GM12892 (cell line): ENCODE measurements at regions not wholly inside any gene's neighbourhood (a gene's known extent, or its start where the extent isn't known, plus 50 kb on each side); places are given as distances from the start of the nearest gene placed in this dataset.

Experiments used
- DNase-seq: peaks from one replicate; pipeline ENCODE4 v3.0.0; 2011; ENCODE audit not compliant: insufficient read length
- FAIRE-seq: peaks from 2 replicates; lab custom pipeline; 2011; peaks lifted over from hg19 to GRCh38; lab: Jason Lieb, UNC
- POLR2A ChIP-seq: IDR thresholded peaks from 2 replicates; pipeline ENCODE4 v1.6.1; 2011; ENCODE audit warnings: low read depth, low read length, control low read depth
- POLR2AphosphoS5 ChIP-seq: IDR thresholded peaks from 2 replicates; pipeline ENCODE4 v1.6.1; 2011; ENCODE audit warnings: low read depth, low read length, control low read depth
- TAF1 ChIP-seq: IDR thresholded peaks from 2 replicates; pipeline ENCODE4 v1.6.1; 2011; ENCODE audit warnings: low read depth, mild to moderate bottlenecking, control low read depth, low read length, borderline replicate concordance

- TF ChIP-seq POLR2A (no peak), TAF1 (no peak)
- no peak for FAIRE-seq
- DNase-seq, result no peak
Observed at GRCh38 chr18:38483326-38483725, 917.7 kb upstream of the CELF4 start.

- no peak for DNase-seq
- TF ChIP-seq TAF1 (no peak), POLR2A (no peak), POLR2AphosphoS5 (no peak)
- no peak for FAIRE-seq
Observed at GRCh38 chr18:38481576-38481975, 916.0 kb upstream of the CELF4 start.

- TF ChIP-seq POLR2AphosphoS5 (no peak), POLR2A (no peak), TAF1 (no peak)
- no peak for DNase-seq
- no peak for FAIRE-seq
Observed at GRCh38 chr18:38475686-38476085, 910.1 kb upstream of the CELF4 start.

GRCh38 chr18:38473535-38473934, 907.9 kb upstream of the CELF4 start:
- DNase-seq (no peak), FAIRE-seq (no peak)
- TF ChIP-seq TAF1 (no peak), POLR2AphosphoS5 (no peak), POLR2A (no peak)

GRCh38 chr18:38470421-38470820, 904.8 kb upstream of the CELF4 start:
- TF ChIP-seq POLR2AphosphoS5, result no peak
- TF ChIP-seq POLR2A, result no peak
- TF ChIP-seq TAF1, result no peak
- no peak for FAIRE-seq
- DNase-seq, result no peak

GRCh38 chr18:38466426-38466825, 900.8 kb upstream of the CELF4 start:
- FAIRE-seq, result no peak
- no peak for TF ChIP-seq POLR2AphosphoS5
- no peak for TF ChIP-seq POLR2A
- TF ChIP-seq TAF1, result no peak
- no peak for DNase-seq

GRCh38 chr18:38464024-38464423, 898.4 kb upstream of the CELF4 start:
- FAIRE-seq, result no peak
- TF ChIP-seq POLR2A (no peak), TAF1 (no peak), POLR2AphosphoS5 (no peak)
- no peak for DNase-seq

GRCh38 chr18:38460657-38461056, 895.1 kb upstream of the CELF4 start:
- no peak for FAIRE-seq
- TF ChIP-seq POLR2AphosphoS5, result no peak
- no peak for TF ChIP-seq POLR2A
- no peak for TF ChIP-seq TAF1
- DNase-seq, result no peak

GRCh38 chr18:38459131-38459994, 893.8 kb upstream of the CELF4 start:
- no peak for TF ChIP-seq POLR2A
- TF ChIP-seq TAF1, result no peak
- TF ChIP-seq POLR2AphosphoS5, result no peak
- FAIRE-seq, result no peak

GRCh38 chr18:38458698-38459097, 893.1 kb upstream of the CELF4 start:
- DNase-seq (no peak), FAIRE-seq (no peak)
- TF ChIP-seq POLR2AphosphoS5 (no peak), POLR2A (no peak), TAF1 (no peak)

More at GRCh38 chr18:38459131-38459994, 893.8 kb upstream of the CELF4 start:
- no peak for DNase-seq

- TF ChIP-seq POLR2AphosphoS5 (no peak), TAF1 (no peak), POLR2A (no peak)
- FAIRE-seq (no peak), DNase-seq (no peak)
Observed at GRCh38 chr18:38456253-38456652, 890.7 kb upstream of the CELF4 start.

GRCh38 chr18:38454764-38455469, 889.3 kb upstream of the CELF4 start:
- FAIRE-seq, result no peak
- DNase-seq, result no peak
- TF ChIP-seq POLR2A (no peak), TAF1 (no peak), POLR2AphosphoS5 (no peak)
